OCI-LY7 (cell line): ENCODE measurements at regions not wholly inside any gene's neighbourhood (a gene's known extent, or its start where the extent isn't known, plus 50 kb on each side); places are given as distances from the start of the nearest gene placed in this dataset.
"Not testable (repeated sequence)": the region's sequence is repeated elsewhere in the genome, so short reads cannot be mapped to it uniquely, and the experiment has no call there.

ENCODE experiments used
- CTCF ChIP-seq: fragments of 200-600 bp; sonication (generic); conservative IDR thresholded peaks from 2 replicates; pipeline ENCODE4 v1.5.1; 2014; ENCODE audit warnings: mild to moderate bottlenecking, antibody characterized with exemption, low read length, moderate library complexity, mixed read lengths
- EZH2phosphoT487 ChIP-seq: fragments of 200-600 bp; sonication (generic); IDR thresholded peaks from 2 replicates; pipeline ENCODE4 v1.6.1; 2018; ENCODE audit warnings: low read depth, borderline replicate concordance, mild to moderate bottlenecking, mixed run types, antibody characterized with exemption, low read length, moderate library complexity, mixed read lengths

- TF ChIP-seq CTCF, EZH2phosphoT487: not testable (repeated sequence)
These were observed 1893.1 kb downstream of the KHDRBS2 start for GRCh38 chr6:60392969-60393368.
